ENCODE measurements at regions not wholly inside any gene's neighbourhood (a gene's known extent, or its start where the extent isn't known, plus 50 kb on each side); places are given as distances from the start of the nearest gene placed in this dataset.

GRCh38 chr18:68418226-68418868, 296.6 kb downstream of the TMX3 start:
- no peaks in the 10 kb centered on the region for H3K27me3 ChIP-seq (replicated peaks; ENCODE audit: control insufficient read depth, insufficient read depth, low read length)
- H3K36me3 ChIP-seq (ENCODE audit: control insufficient read depth, insufficient read depth, low read length): no peaks in the 10 kb centered on the region
- TF ChIP-seq CTCF (IDR thresholded peaks at IDR 0.05; ENCODE audit: insufficient read depth, low read length, poor library complexity, severe bottlenecking): no peak
- H3K4me3 ChIP-seq (replicated peaks; ENCODE audit: low read depth, low read length): no peak overlapping the region
- DNase-seq (ENCODE audit: extremely low read depth, insufficient read length): no peak

- no peaks in the 10 kb centered on the region for H3K27me3 ChIP-seq (replicated peaks; ENCODE audit: control insufficient read depth, insufficient read depth, low read length)
- TF ChIP-seq CTCF (IDR thresholded peaks at IDR 0.05; ENCODE audit: insufficient read depth, low read length, poor library complexity, severe bottlenecking): no peak
- H3K36me3 ChIP-seq (ENCODE audit: control insufficient read depth, insufficient read depth, low read length): no peaks in the 10 kb centered on the region
- H3K4me3 ChIP-seq (replicated peaks; ENCODE audit: low read depth, low read length): no peak overlapping the region
- DNase-seq (ENCODE audit: extremely low read depth, insufficient read length): no peak
These were observed 297.1 kb downstream of the TMX3 start for GRCh38 chr18:68417826-68418225.

GRCh38 chr18:68417166-68417799, 297.6 kb downstream of the TMX3 start:
- Histone ChIP-seq H3K36me3 (ENCODE audit: control insufficient read depth, insufficient read depth, low read length) (no peaks in the 10 kb centered on the region), H3K27me3 (replicated peaks; ENCODE audit: control insufficient read depth, insufficient read depth, low read length) (no peaks in the 10 kb centered on the region), H3K4me3 (replicated peaks; ENCODE audit: low read depth, low read length) (no peak overlapping the region)
- DNase-seq (ENCODE audit: extremely low read depth, insufficient read length): no peak
- no peak for TF ChIP-seq CTCF (IDR thresholded peaks at IDR 0.05; ENCODE audit: insufficient read depth, low read length, poor library complexity, severe bottlenecking)

GRCh38 chr18:68414407-68414806, 300.5 kb downstream of the TMX3 start:
- Histone ChIP-seq H3K27me3 (replicated peaks; ENCODE audit: control insufficient read depth, insufficient read depth, low read length) (no peaks in the 10 kb centered on the region), H3K36me3 (ENCODE audit: control insufficient read depth, insufficient read depth, low read length) (no peaks in the 10 kb centered on the region), H3K4me3 (replicated peaks; ENCODE audit: low read depth, low read length) (no peak overlapping the region)
- no peak for TF ChIP-seq CTCF (IDR thresholded peaks at IDR 0.05; ENCODE audit: insufficient read depth, low read length, poor library complexity, severe bottlenecking)
- no peak for DNase-seq (ENCODE audit: extremely low read depth, insufficient read length)

GRCh38 chr18:68409576-68409975, 305.3 kb downstream of the TMX3 start:
- no peak for TF ChIP-seq CTCF (IDR thresholded peaks at IDR 0.05; ENCODE audit: insufficient read depth, low read length, poor library complexity, severe bottlenecking)
- H3K4me3 ChIP-seq (replicated peaks; ENCODE audit: low read depth, low read length): no peak overlapping the region
- no peaks in the 10 kb centered on the region for H3K36me3 ChIP-seq (ENCODE audit: control insufficient read depth, insufficient read depth, low read length)
- no peak for DNase-seq (ENCODE audit: extremely low read depth, insufficient read length)
- H3K27me3 ChIP-seq (replicated peaks; ENCODE audit: control insufficient read depth, insufficient read depth, low read length): no peaks in the 10 kb centered on the region

All from GM06990 (cell line).